NCI-H69 (cell line): ENCODE measurements at regions not wholly inside any gene's neighbourhood (a gene's known extent, or its start where the extent isn't known, plus 50 kb on each side); places are given as distances from the start of the nearest gene placed in this dataset.
A peak's percentile ranks its signal among the peaks of the same experiment; 100 is the strongest.

Experiments used
- DNase-seq: peaks from one replicate; lab custom pipeline; 2025; lab: John Stamatoyannopoulos, UW

DNA sequence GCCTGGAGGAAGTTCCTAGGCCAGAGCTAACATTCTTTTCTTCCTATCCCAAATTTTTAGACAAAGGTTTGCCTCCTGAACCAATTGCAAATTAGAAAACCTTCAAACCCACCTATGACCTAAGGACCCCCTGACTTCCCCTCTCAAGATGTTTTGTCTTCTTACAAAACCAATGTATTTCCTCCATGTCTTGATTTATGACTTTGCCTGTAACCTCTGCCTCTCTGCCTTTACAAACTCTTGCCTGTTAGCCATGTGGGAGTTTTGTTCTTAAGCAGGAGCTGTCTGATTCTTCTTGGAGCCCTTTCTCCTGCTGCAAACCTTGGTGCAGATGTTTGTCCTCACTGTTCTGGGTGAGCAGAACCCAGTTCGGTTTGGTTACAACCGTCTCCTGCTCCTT, 222.3 kb upstream of the BOD1L1 start:
- no peak for DNase-seq

DNA sequence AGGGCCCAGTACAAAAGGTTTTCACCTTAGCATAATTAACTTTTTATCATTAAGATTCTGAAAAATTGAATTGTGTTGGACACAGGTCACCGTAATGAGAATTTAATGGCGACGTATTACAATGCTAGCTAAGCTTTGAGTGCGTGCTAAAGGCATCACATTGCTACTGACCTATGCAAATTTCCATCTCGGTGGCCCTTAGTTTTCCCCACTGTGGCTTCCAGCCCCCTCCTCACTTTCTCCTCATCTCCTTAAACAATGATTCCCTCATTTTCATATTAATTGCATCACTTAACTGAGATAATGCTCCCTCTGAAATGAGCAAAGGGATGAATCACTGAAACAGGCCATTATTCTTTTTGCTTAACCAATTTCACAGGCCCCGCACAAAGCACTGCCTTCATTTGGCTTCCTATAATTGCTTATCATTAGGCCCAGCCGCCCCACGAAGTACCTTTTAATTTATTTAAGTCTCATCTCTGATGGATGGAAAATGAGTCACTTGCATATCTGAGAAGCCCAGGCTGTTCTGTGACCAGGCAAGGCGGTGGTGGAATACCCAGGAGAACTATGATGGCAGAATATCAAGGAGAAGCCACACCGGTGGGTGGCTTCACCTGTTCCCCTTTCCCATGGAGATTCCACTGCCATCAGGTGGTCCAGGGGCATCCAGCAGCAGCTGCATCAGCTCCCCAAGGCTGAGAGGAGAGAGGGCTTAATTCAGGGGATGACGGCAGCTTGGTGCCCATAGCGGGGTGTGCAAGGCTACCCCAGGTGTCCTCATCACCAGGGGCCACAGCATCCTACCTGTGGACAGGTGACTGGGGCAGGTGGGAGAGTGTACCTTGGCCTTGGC, 223.8 kb upstream of the BOD1L1 start:
- no peak for DNase-seq

DNA sequence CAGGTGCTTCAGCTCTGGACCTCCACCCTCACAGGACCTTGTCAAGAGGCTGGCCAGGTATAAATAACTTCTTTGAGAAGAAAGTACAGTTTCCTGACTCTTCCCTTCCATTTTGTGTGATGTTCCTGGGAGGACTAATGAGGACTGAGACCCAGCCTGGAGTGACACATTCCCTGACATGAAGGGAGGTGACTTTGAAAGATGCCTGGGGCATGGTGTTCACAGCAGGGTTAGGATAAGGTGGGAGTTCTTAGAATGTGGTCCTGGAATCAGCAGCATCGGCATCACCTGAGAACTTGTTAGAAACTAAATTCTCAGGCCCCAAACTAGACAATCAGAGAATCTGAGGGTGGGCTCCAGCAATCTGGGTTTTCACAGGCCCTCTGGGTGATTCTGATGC, 224.9 kb upstream of the BOD1L1 start:
- DNase-seq, result no peak

DNA sequence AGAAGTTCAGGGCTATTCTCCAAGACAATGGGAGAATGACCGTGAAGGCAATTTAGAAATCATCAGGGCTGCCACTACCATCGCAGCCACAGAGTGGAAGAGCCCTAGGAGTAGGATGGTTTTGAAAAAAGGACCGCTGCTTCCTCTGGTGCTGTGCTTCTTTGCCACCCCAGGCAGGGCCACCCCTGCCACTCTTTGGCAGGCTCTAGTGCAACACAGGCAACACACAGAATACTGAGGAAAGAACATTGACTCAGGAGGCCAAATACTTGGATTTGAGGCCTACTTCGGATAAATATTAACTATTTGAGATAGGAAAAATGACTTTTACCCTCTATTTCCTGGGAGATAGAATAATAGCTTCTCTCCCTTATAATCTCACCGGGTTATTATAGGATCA, 228.9 kb upstream of the BOD1L1 start:
- no peak for DNase-seq

DNA sequence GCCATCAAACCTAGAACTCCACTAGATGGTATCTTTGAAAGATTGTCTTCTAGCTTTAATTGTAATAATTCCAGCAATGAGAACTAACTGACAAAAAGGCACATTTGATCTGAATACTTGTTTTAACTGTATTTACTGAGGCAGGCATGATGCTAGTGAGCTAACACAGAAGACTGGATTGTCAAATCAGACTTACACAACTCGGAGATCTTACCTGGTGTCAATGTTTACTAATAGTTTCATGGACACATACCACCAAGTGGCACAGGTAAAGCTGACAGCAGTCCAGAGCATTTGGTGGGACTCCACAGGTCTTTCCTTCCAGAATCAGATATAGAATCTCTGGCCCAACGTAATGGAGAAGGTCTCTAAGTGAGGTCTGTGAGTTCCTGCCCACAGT, 229.9 kb upstream of the BOD1L1 start:
- no peak for DNase-seq

DNA sequence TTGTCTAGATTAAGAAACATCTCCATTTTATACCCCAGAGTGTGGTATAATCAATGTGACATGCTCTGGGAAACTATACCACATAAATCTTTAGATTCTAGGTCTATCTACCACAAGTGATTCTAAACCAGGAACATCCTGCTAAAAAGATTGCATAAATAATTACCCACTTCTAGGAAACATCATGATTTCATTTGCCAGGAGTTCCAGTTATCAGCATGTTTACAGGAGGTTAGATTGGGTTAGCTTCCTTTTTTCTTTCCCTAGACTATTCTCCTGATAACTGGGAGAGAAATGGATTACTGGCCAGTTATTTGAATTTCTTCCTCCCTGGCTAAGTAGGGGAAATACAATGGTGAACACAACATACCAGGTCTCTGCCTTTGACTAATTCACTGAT, 230.3 kb upstream of the BOD1L1 start:
- DNase-seq, result no peak

DNA sequence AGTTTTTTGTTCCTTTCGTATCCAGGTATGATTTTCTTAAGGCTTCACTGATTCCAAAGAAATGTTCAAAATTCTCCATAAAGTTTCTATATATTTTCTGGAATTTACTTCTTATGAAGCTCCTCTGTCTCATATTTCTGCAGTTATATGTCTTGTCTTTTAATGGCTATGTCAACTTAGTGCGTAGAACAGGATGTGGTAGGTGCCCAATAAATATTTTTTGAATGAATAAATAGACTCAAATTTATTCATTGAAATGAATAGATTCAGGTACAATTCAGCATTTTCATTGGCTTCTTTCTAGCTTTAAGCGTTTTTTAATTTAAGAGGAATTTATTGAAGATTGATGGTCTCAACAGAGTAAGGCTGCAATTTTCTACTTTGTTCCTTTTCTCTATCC, 231.9 kb upstream of the BOD1L1 start:
- DNase-seq, result no peak

DNA sequence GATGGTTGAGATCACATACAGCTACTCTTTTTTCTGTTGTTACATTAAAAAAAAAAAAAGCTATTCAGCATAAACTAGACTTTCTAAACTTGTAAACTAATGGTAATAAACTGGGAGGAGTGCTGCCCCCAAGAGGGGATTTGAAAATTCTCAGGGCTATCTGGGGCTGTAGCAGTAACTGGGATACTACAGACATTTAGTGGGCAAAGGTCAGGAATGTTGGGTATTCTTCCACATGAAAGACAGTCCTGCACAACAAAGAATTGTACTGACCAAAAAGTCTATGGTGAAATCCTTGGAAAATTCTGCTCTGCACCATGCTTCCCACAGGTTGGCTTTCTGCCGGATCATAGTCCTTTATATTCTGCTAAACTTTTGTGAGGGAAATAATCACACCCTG, 232.6 kb upstream of the BOD1L1 start:
- no peak for DNase-seq

DNA sequence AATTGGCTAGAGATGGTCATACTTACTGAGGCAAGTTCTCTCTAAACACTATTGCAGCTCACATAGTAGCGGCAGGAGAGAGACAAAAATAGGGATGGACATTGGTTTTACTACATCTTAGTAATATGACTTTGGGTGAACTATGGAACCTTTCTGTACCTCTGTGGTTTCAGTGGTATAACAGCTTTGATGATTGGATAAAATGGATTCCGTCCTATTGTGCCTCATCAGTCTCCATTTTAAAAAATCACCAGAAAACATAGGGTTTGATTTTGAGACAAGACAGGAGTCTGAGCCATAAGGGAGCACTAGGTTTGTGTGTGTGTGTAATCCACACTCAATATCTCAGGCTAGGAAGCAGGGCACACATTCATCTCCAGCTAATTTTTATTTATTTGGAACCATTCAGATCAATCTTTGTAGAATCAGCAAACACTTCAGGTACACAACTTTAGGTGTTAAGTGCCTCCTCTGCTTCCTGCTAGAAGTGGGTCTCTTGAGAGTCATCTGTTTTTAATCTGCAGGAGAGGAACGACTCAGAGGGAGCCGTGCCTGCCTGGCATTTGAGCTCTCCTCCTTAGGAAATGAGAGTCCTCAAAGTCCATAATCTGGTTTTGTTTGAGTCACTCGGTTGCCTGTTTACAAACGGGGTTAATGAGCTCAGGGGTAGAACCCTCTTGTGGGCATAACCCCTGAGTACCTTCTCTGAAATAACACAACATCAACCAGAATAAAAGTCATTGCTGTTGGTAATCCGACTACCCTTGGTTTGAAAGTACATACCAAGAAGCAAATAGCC, 238.5 kb upstream of the BOD1L1 start:
- DNase-seq, result no peak

DNA sequence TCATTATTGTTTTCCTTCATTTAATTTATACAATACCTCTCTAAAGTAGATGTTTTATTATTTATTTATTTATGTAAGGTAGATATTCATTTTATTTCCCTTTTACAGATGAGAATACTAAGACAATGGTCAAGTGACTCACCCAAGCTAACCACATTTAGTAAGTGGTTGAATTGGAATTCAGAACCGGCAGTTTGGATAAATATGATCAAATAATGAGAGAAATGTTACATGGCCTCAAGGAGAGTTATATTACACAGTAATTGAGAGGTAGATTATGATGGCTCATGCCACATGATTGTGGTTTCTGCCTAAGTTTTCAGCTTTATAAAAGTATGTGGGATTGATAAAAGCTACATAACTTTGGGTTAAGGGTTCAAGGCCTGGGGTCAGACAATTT, 239.4 kb upstream of the BOD1L1 start:
- no peak for DNase-seq

DNA sequence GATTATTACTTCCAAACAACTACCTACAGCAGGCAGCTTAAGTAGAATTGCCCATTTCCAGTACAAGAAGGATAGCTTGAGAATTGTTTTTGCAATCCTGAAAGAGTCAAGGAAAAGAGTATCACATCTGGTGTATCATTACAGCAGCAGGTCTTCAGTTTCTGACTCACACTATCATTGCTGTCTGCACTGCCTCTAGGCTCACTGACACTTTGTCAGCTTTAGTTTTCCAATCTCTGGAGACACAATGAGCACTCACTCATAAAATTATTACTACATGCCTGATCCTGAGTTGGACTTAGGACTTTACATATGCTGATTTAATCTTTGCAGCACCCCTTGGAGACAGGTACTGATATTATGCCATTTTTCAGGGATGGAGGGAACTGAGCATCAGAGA, 244.6 kb upstream of the BOD1L1 start:
- no peak for DNase-seq

DNA sequence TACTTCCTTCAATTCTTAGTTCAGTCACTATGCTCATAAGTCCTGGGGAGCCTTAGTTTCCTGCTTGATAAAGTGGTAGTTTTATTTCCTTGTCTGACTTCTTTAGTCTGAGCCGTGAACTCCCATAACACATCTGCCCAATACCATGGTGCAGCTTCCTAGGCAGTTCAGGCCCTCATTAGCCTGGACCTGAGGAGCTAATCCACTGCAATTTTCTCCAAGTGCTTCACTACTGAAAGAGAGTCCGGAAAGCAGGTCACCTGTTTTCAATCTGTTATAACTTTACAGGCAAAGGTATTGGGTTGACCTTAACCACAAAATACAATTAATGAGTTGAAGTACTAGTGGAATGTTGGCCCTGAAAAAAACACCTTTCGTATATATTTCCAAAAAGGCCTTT, 245.4 kb upstream of the BOD1L1 start:
- no peak for DNase-seq

DNA sequence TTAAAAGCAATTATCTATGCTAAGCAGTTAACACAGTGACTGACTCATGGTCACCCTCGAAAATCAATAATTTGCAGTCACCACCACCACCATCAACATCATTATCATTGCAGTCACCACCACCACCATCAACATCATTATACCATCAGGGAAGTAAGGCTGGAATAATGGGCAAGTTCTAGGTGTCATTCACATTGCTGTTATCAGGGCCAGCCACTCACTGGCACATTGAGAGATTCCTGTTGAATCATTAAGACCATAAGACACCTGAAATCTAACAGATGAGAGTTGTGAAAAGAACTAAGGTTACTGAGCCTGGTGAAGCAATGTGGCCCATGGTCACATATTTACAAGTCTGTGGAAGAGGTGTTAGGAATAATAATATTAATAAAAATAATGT, 247.7 kb upstream of the BOD1L1 start:
- DNase-seq, result no peak

DNA sequence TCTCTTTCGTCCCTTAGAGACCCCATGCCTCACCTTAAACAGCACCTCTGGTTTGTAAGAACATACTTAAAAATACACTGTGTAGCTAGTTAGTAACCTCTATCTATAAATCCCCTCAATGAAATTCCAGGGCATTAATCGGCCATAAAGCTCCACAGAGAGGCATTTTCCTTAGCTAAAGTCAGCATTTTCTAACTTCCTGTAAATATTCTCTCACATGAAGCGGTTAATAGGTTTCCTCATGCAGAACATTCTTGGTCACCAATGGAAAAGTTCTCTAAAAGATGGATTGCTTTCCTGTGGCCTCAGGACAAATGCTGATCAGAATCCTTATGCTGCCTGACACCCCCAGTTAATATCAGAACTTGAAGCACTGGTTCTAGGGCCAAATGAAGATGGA, 248.6 kb upstream of the BOD1L1 start:
- no peak for DNase-seq

DNA sequence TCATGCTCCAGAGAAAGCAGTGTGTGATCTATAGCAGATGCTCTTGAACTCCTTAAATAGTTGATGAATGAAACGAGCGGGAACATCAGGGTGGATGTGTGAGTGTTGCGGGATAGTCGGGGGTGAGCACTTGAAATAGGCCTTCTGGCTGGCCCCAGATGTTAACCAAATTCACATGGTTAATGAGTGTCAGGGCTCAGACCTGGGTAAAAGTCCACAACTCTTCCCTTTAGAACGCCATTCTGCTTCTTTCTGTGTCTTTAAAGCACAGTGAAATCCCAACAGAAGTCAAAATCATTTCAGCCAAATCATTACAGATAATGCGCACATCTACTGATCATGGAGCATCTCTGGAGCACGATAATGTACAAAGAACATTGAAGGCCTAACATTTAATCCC, 249.4 kb upstream of the BOD1L1 start:
- DNase-seq, result no peak

DNA sequence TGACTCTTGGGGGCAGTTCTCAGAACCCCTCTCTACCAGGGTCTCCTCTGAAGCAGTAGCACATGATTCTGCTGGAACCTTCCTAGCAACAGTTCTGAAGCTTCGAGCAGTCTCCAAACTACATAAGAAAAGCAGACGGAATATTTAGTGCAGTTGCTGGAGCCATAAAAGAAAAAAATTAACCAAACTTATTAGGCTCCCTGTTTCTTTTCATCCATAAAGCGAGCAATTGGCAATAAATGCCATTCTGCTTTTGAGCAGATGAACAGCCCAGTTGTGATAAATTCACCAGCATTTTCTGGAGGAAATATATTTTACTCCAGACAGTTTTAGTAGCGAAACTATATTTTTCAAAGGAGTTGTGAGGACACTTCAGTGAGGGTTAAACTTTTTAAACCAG, 250.1 kb upstream of the BOD1L1 start:
- no peak for DNase-seq

DNA sequence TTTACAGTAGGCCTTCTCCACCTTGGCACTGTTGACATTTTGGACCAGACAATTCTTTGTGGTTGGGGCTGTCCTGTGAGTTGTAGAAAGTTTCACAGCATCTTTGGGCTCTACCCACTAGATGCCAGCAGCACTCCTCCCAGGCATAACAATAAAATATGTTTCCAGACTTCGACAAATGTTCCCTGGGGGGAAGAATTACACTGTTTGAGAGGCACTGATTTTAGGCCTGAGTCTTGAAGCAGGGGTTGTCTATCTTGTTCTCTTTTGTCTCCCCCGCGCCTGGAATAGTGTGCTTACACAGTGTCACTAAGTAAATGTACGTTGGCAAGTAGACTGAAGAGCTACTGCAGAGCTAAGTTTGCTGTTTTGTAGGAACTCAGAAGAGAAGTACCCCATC, 254.4 kb upstream of the BOD1L1 start:
- no peak for DNase-seq

DNA sequence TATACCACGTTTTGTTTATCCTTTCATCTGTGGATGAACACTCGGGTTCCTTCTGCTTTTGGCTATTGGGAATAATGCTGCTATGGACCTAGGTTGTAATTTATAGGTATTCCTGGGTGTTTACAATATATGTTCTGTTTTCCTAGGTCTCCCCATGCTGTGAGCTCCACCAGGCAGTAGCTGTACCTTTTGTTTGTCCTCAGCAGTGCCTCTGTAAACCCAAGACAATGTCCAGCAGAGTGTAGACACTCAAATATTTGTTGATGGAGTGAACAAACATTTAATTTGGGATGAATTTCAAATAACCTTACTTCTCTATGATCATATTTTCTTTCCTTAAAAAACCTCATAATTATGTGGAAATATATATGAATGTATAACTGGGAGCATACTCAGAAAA, 259.5 kb upstream of the BOD1L1 start:
- peak; percentile 1 for DNase-seq

DNA sequence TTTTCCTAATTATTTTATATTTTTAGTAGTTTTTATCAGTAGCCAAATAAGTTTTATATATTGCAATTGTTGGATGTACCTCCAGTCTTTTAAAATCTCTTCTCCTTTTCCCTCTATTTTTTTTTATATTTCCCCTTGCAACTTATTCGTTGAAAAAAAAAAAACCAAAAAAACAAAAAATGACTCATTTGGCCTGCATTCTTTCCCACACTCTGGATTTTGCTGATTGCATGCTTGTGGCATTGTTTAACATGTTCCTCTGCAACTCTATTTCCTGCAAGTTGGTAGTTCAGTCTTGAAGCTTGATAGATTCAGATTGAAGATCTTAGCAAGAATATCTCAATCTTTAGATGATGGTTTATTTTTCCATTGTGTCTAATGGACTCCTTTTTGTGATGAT, 260.6 kb upstream of the BOD1L1 start:
- no peak for DNase-seq

DNA sequence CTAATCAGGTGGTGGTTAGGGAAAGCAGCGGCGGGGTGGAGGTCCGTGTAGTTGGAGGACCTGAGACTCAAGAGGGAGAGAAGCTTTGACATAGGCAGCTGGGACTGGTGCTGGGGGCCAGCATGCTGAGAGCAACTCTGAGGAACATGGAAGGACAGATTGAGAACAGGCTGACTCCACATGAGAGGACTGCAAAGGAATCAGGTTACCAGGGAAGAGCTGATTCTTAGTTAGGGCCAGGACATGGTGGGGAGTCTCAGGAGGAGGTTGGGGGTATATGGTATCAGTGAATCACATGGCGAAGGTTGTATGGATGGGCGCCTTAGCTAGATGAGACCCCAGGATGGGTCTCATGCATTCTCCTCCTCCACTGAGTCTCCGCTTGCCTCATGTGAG, 264.0 kb upstream of the BOD1L1 start:
- DNase-seq, result no peak

DNA sequence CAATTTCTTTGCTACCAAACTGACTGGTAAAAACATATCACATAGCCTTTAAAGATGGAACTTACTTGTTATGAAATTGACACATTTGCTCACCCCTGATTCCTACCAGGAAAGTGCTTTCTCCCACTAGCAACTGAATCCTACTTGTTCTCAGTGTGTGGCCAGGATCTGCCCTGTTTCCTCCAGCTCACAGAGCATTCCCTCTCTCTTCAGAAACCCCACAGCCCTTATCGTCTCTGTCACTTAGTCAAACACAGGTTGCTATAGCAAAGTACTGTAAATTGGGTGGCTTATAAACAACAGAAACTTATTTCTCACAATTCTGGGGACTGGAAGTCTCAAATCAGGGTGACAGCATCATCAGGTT, 265.2 kb upstream of the BOD1L1 start:
- no peak for DNase-seq

DNA sequence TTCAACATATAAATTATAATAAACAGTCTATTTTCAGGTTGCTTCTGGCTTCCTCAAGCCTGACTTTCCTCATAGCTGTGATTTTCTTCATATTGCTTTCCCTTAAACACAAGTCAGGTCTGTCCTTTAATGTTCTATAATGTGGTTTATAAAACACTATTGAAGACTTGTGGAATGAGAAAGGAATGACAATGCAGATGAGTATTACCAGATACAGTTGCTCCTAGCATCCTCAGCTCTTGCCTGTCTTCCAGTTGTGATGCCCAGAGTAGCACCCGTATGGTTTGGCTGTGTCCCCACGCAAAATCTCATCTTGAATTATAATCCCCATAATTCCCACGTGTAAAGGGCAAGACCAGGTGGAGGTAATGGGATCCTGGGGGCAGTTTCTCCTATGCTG, 265.7 kb upstream of the BOD1L1 start:
- no peak for DNase-seq

DNA sequence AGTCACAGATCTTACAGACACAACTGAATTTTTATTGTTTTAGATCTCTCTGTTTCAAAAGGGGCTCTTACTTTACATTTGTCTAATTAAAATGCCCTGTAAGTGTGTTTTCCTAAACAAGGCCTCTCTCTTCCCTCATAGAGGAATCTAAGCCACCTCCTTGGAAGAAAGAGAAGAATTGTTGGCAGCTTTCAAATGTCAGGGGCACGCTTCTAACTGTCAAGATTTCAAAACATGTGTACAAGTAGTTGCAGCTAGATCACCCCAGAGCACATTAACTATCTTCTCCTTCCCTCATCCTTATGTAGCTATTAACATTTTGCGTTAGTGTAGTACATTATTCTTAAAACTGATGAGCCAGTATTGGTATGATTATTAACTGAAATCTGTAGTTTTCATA, 266.5 kb upstream of the BOD1L1 start:
- DNase-seq, result no peak

DNA sequence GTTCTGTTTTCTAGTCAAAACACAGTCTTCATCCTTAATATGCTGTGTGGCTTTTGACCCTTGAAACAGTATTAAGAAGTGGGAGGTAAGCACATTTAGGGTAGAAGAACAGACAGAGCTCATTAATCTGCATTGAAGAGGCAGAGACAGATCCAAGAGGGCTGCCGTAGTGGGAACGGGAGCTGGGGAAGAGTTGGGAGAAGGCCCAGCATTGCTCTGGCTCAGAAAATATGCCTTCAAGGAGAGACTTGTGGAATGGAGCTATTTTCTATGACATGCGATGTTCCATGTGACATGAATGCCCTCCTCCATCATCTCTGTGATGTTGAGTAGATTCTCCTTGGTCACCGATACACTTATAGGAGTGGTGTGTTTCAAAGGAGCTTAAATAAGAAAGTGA, 273.3 kb upstream of the BOD1L1 start:
- no peak for DNase-seq
